A673 (cell line): ENCODE measurements at regions not wholly inside any gene's neighbourhood (a gene's known extent, or its start where the extent isn't known, plus 50 kb on each side); places are given as distances from the start of the nearest gene placed in this dataset.

ENCODE experiments used
- BruUV-seq: library from RNA; stranded (reverse); fragments of 400-500 nt; replicated peaks from 2 replicates; lab custom pipeline; 2021; lab: Mats Ljungman, UMichigan
- CTCF ChIA-PET: fragments of 300-600 bp; sonication (Branson Sonifier 250); formaldehyde crosslinking; loops from one replicate; lab custom pipeline; 2022; ENCODE audit warnings: antibody characterized with exemption; lab: Charles Lee
- POLR2A ChIA-PET: fragments of 300-600 bp; sonication (Branson Sonifier 250); formaldehyde crosslinking; loops from one replicate; lab custom pipeline; 2022; ENCODE audit warnings: antibody characterized with exemption; ENCODE audit not compliant: low non-redundant PET; lab: Charles Lee
- DNase-seq: peaks from one replicate; pipeline ENCODE4 v3.0.0-alpha.2; 2015; ENCODE audit warnings: low spot score
- H3K27ac ChIP-seq: fragments of 200-600 bp; sonication (generic); 2 replicates; pipeline ENCODE4 v1.5.1; 2016; ENCODE audit warnings: mixed run types, low read depth, mild to moderate bottlenecking, mixed read lengths, antibody characterized with exemption, low read length; ENCODE audit not compliant: poor library complexity, severe bottlenecking
- H3K27me3 ChIP-seq: fragments of 200-600 bp; sonication (generic); replicated peaks from 2 replicates; pipeline ENCODE4 v1.6.1; 2017; ENCODE audit warnings: mixed run types, low read depth, mild to moderate bottlenecking, mixed read lengths, antibody characterized with exemption, low read length; ENCODE audit not compliant: insufficient read depth, poor library complexity
- H3K36me3 ChIP-seq: fragments of 200-600 bp; sonication (generic); 2 replicates; pipeline ENCODE4 v1.6.1; 2016; ENCODE audit warnings: mixed run types, mild to moderate bottlenecking, mixed read lengths, antibody characterized with exemption, low read length; ENCODE audit not compliant: insufficient read depth, poor library complexity, severe bottlenecking
- H3K4me1 ChIP-seq: fragments of 200-600 bp; sonication (generic); 2 replicates; pipeline ENCODE4 v1.6.1; 2017; ENCODE audit warnings: mixed run types, mild to moderate bottlenecking, mixed read lengths, antibody characterized with exemption, low read length; ENCODE audit not compliant: insufficient read depth, poor library complexity, severe bottlenecking
- H3K4me3 ChIP-seq: fragments of 200-600 bp; sonication (generic); 2 replicates; pipeline ENCODE4 v1.5.1; 2016; ENCODE audit warnings: low read depth, mixed run types, mild to moderate bottlenecking, mixed read lengths, low read length; ENCODE audit not compliant: poor library complexity, severe bottlenecking
- H3K9me3 ChIP-seq: fragments of 200-600 bp; sonication (generic); 2 replicates; pipeline ENCODE4 v1.6.1; 2016; ENCODE audit warnings: mixed run types, low read depth, mild to moderate bottlenecking, mixed read lengths, antibody characterized with exemption, low read length; ENCODE audit not compliant: poor library complexity, severe bottlenecking
- CTCF ChIP-seq: fragments of 300-800, 200-600 bp; sonication (generic); conservative IDR thresholded peaks from 2 replicates; pipeline ENCODE4 v1.5.1; 2017; ENCODE audit warnings: low read depth, mild to moderate bottlenecking, antibody characterized with exemption, low read length, moderate library complexity, mixed read lengths
- EZH2 ChIP-seq: fragments of 200-600 bp; sonication (generic); IDR thresholded peaks from 2 replicates; pipeline ENCODE4 v1.6.1; 2017; ENCODE audit warnings: borderline replicate concordance, low read depth, mild to moderate bottlenecking, mixed read lengths, antibody characterized with exemption, low read length; ENCODE audit not compliant: poor library complexity, severe bottlenecking
- intact Hi-C: fragments of 100-400 bp; cut with micrococcal nuclease; formaldehyde crosslinking; loops from one replicate; pipeline ENCODE4 v1.10.0; 2022; ENCODE audit not compliant: unreplicated experiment

DNA sequence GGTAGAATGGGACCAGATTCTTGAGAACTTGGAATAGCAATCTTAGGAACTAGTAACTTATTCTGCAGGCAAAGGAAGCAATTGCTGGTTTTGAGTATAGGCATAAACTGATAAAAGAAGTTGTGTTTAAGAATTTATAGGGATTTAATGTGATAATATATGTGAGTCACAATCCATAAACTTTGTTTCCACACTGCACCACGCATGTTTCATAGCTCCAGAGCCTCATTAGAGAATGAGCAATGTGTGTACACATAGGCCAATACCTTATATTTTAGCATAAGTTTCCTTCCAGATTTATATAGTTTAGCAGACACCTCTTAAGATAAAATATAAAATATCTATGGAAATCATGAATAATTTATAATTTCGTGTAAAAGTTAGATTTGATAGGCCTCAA is 175.5 kb upstream of the SEMA3A start:
- no peaks in the 10 kb centered on the region for H3K36me3 ChIP-seq
- H3K27me3 ChIP-seq: no peaks in the 10 kb centered on the region
- intact Hi-C loops: no loop called here
- ChIA-PET CTCF (no interaction called here), POLR2A (no interaction called here)
- no peak overlapping the region for H3K4me3 ChIP-seq
- no peaks in the 10 kb centered on the region for H3K4me1 ChIP-seq
- H3K27ac ChIP-seq: no peak overlapping the region
- TF ChIP-seq CTCF (no peak), EZH2 (no peak)
- BruUV-seq: no TSS peak
- DNase-seq: no peak
- no peaks in the 10 kb centered on the region for H3K9me3 ChIP-seq

GRCh38 chr7:84368122-84368521 is 173.5 kb upstream of the SEMA3A start:
- no peaks in the 10 kb centered on the region for H3K36me3 ChIP-seq
- POLR2A ChIA-PET: no interaction called here
- DNase-seq: no peak
- BruUV-seq: no TSS peak
- H3K27ac ChIP-seq: no peak overlapping the region
- no peaks in the 10 kb centered on the region for H3K9me3 ChIP-seq
- CTCF ChIA-PET: no interaction called here
- H3K27me3 ChIP-seq: no peaks in the 10 kb centered on the region
- H3K4me1 ChIP-seq: no peaks in the 10 kb centered on the region
- intact Hi-C loops: no loop called here
- TF ChIP-seq EZH2 (no peak), CTCF (no peak)
- H3K4me3 ChIP-seq: no peak overlapping the region

DNA sequence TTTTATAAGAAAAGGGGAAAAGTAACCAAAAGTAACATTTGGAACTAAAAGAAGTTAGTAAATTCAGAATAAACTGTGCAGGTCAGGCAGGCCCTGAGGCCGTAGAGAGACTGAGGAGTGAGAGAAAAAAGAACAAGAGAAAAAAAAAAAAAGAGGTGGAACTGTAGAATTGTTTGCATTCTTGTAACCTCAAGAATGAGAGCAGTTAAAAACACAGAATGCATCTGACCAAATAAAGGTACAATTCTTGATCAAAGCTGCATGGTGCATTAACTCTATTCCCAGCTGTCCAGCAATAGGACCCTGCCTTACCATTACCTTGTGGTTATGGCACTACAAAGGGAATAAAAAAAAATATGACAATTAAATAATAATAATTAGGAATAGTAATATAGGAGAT is 170.1 kb upstream of the SEMA3A start:
- CTCF ChIA-PET: interaction anchor here (0.7 kb wide), 1 partner anchor 24 kb away, joined by 3 read pairs; no protein-coding TSS in a partner anchor
- DNase-seq: no peak
- intact Hi-C loops: no loop called here

More for the DNA sequence above, 170.1 kb upstream of the SEMA3A start:
- no TSS peak for BruUV-seq
- H3K27ac ChIP-seq: no peak overlapping the region
- no peaks in the 10 kb centered on the region for H3K9me3 ChIP-seq
- POLR2A ChIA-PET: no interaction called here
- no peaks in the 10 kb centered on the region for H3K4me1 ChIP-seq
- H3K4me3 ChIP-seq: no peak overlapping the region
- H3K36me3 ChIP-seq: no peaks in the 10 kb centered on the region
- TF ChIP-seq CTCF (no peak), EZH2 (no peak)
- no peaks in the 10 kb centered on the region for H3K27me3 ChIP-seq
